HG03521 (cell line): ENCODE measurements at regions not wholly inside any gene's neighbourhood (a gene's known extent, or its start where the extent isn't known, plus 50 kb on each side); places are given as distances from the start of the nearest gene placed in this dataset.

Experiments
- ATAC-seq: cut with Tn5 transposase; IDR thresholded peaks from one replicate; pipeline ENCODE4 v1.9.1; 2021; ENCODE audit warnings: mild to moderate bottlenecking, moderate library complexity; ENCODE audit not compliant: unreplicated experiment

- no peak for ATAC-seq
Measured at GRCh38 chr3:168341192-168341815, 245.6 kb upstream of the GOLIM4 start.

GRCh38 chr3:168338161-168338560 is 242.4 kb upstream of the GOLIM4 start:
- no peak for ATAC-seq

DNA sequence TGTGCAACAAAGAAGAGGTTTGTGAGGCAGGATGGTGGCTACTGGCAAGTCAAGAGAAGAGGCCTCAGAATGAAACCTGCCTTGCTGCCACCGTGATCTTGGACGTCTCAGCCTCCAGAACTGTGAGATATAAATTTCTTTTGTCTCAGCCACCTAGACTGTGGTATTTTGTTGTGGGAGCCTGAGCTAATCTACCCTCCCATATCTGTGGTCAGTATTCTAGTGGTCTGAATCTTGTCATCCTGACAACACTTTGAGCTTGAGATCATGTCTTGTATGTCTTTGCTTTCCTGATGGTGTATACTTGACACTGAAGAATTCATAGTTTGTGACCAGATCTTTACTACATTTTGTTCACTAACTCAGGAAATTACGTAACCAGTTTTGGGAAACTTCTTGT is 240.6 kb upstream of the GOLIM4 start:
- no peak for ATAC-seq

- no peak for ATAC-seq
Measured at GRCh38 chr3:168333410-168333935, 237.7 kb upstream of the GOLIM4 start.

DNA sequence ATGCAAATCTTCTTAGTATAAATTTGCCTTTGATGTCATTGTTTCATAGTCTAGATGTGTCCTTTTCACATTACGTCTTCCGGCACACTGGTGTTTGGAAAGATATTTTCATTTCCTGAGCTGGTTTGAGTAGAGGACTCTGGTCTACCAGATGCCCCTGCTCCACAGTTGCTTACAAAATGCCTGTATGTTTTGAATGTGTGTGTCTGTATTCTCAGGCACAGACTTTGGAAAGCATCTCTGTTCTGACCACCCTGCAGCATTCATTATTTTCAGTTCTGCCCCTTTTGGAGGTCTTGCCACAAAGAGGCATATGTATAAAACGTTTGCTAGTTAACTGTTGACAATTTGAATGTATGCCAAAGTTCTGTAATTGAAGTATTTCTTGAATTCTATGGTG is 236.0 kb upstream of the GOLIM4 start:
- ATAC-seq, result no peak

- ATAC-seq, result no peak
Measured at GRCh38 chr3:168330983-168331382, 235.3 kb upstream of the GOLIM4 start.

- no peak for ATAC-seq
Measured at GRCh38 chr3:168327856-168328255, 232.1 kb upstream of the GOLIM4 start.

GRCh38 chr3:168325684-168326083 is 230.0 kb upstream of the GOLIM4 start:
- no peak for ATAC-seq

- no peak for ATAC-seq
Measured at GRCh38 chr3:168322941-168323340, 227.2 kb upstream of the GOLIM4 start.

DNA sequence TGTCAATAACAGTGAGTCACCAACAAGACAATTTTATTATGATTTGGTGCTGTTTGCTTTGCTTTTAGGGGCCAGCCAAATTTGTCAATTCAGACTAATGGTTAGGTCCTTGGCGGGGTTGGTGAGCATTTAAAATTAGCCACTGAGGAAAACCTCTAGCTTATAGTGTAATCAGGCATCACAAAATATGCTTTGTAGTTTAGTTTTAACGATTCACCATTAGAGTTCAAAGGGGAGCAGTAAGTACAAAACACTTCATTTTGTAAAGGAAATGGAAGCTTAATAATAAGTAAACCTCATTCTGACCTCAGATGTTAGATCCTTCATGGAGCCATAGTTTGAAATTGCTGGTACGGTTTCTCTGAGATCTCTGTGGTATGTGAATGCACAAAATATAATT is 218.4 kb upstream of the GOLIM4 start:
- no peak for ATAC-seq

DNA sequence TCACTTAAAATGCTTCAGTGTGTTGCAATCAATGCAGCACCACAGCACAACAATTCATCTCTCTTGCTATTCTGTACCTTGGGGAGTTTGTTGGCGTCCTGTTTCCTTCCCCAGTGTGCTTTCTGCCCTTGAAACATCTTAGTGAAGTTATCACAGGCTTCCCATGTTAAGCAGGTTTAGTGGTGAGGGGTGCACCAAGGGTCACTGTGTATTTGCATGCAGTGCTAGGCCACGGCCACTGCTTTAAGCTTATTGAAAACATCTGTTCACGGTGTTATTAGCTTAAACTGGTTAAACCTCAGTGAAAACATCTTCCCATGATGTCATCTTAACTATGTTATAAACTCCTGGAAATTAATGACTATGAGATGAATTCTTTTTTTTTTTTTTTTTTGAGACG is 217.3 kb upstream of the GOLIM4 start:
- ATAC-seq, result no peak

DNA sequence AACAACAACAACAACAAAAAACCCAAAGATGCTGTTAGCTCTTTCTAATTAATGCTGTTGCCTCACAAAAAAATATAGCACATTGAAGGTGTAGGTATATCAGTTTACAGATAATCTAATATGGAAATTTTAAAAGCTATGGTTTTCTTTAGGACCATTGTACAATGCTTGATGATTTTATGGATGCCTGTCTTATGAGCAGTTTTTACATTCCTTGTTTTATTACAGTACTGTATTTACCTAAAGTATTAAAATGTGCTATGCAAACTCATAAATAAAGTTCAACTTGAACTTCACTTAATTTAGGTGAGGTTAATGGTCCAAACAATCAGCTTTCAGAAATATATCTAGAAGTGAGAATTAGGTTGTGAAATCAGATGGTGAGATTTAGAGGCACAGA is 212.2 kb upstream of the GOLIM4 start:
- no peak for ATAC-seq

GRCh38 chr3:168295027-168295426 is 199.3 kb upstream of the GOLIM4 start:
- no peak for ATAC-seq

GRCh38 chr3:168292296-168292695 is 196.6 kb upstream of the GOLIM4 start:
- ATAC-seq, result no peak

DNA sequence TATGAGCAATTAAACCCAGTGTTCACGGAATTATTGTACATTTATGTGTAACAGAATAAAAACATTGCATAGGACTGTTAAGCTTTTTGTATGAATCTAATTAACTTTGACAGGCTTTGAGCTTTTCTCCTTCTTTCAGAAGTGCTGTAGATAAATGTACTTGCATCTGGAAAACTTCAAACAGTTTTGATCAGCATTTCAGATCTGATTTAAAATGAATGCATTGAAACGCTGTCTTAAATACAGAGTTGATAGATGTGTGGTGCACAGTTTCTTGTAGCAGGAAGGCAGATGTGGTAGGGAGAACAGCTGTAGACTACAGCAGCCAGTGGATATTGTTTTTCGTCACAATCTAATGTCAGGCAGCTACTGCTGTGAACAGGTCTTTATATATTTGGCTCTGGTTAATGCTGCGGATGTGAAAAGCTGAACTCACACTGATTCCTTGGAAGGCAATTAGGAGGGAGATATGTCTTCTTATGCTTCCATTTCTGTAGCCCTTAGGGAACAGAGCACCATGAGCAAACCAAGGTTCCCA is 193.8 kb upstream of the GOLIM4 start:
- ATAC-seq, result no peak

DNA sequence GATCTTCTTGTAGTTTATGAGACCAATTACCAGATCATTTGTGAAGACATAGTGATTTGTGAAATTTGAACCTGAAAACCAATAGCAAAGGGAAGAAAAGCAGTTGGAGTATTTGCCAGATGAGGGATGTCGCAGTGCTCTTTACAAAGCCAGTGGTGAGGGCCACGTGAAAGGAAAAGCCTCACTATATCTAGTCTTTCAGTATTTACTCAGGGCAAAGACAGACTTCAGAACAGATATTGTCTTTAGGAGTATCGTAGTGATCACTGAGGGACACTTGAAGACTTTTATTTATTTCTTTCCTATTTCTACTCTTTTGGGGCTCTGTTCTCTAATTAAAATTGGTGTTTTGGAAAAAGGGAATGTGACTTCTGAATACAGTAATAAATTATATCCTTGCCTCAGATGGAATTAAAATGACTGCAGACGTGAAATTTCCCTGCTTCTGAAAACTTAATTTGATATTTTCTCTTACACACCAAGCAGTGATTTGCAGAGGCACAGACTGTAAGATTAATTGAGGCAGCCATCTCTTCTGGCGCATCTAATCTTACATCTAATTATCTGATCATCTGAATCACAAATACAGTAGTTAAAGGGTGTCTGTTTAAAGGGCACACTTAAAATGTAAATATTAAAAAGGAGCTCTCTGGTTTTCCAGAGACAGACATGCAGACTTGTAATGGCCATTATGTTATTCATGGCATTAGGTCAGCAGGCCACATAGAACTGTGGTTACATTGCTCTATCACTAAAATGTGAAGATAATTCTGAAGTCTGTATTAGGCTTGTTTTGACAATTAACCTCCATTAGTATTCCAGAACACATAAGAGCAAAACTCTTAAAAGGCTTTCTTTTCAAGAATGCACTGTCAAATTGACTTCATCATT is 193.0 kb upstream of the GOLIM4 start:
- ATAC-seq, result no peak

- ATAC-seq, result no peak
Measured at GRCh38 chr3:168285506-168285905, 189.8 kb upstream of the GOLIM4 start.

- no peak for ATAC-seq
Measured at GRCh38 chr3:168284728-168285127, 189.0 kb upstream of the GOLIM4 start.

DNA sequence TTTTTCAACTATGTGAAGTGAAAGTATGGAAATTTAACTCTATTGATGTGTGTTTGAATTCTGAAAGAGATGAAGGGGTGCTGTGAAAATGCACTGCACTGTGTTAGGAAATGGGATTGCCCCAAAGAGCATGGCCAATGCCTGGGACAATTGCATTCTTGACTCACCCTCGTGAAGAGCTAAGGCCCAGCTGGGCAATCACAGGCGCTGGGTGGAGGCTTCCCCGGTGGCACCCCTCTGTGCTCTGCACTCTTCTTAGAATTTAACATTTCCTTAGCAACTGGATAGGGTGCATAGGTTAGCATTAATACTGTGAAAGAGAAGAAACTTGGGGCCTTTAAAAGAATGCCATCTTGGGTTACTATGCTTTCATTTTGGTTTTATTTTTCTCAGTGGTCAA is 179.9 kb upstream of the GOLIM4 start:
- ATAC-seq, result no peak

DNA sequence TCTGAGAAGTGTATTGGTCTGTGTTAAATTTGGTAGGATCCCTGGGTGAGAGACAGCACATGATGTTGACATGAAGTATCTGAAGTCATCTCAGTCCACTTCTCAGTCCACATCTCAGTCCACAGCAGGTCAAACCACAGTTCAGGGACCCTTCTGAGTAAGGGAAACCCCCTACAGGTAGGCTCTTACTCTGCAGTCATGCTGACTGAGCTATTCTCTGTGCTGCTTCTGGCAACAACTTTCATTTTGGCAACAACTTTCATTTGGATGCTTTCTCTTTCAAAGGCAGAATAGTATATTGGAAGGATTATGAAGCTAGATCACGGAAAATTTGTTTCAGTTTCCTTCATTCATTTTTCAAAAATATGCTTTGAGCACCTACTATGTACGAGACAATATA is 178.2 kb upstream of the GOLIM4 start:
- peak; percentile 86 for ATAC-seq

DNA sequence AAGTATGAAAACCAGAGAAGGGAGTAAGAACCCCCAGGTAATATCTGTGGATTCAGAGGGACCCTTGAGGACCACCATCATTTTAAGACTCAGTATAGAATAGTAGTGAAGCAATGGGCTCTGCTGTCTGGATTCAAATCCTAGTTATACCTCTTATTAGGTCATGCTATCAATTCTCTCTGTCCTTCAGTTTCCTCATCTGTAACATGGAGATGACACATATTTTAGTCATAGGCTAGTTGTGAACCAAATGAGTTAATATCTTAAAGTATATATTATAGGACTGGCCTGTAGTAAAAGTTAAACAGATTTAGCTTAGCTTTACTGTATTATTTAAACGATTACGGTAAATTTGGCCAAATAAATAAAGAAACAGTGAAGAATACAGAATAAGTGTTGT is 177.3 kb upstream of the GOLIM4 start:
- no peak for ATAC-seq
